Mesendoderm (in vitro differentiated cells): ENCODE measurements at regions not wholly inside any gene's neighbourhood (a gene's known extent, or its start where the extent isn't known, plus 50 kb on each side); places are given as distances from the start of the nearest gene placed in this dataset.

Source experiments
- DNase-seq: peaks from one replicate; pipeline ENCODE4 v3.0.0; 2013
- H2AK5ac ChIP-seq: 2 replicates; pipeline ENCODE4 v1.6.1; 2013; ENCODE audit warnings: low read length, inconsistent platforms
- H2BK120ac ChIP-seq: 2 replicates; pipeline ENCODE4 v1.6.1; 2013; ENCODE audit warnings: low read depth, mild to moderate bottlenecking, low read length, moderate library complexity, mixed read lengths
- H2BK15ac ChIP-seq: replicated peaks from 2 replicates; pipeline ENCODE4 v1.6.1; 2013; ENCODE audit warnings: low read depth, mild to moderate bottlenecking, moderate library complexity
- H2BK5ac ChIP-seq: 2 replicates; pipeline ENCODE4 v1.6.1; 2013; ENCODE audit warnings: low read length, inconsistent platforms
- H3K18ac ChIP-seq: 2 replicates; pipeline ENCODE4 v1.6.1; 2013; ENCODE audit warnings: mild to moderate bottlenecking, low read length, mixed read lengths
- H3K23ac ChIP-seq: one replicate; pipeline ENCODE4 v1.6.1; 2013; ENCODE audit warnings: low read length
- H3K27ac ChIP-seq: 2 replicates; pipeline ENCODE4 v1.5.1; 2013; ENCODE audit warnings: low read depth, mild to moderate bottlenecking, inconsistent platforms, low read length, moderate library complexity
- H3K27me3 ChIP-seq: 2 replicates; pipeline ENCODE4 v1.6.1; 2013; ENCODE audit warnings: low read length, control low read depth, mild to moderate bottlenecking, inconsistent platforms; ENCODE audit not compliant: insufficient read depth, poor library complexity
- H3K36me3 ChIP-seq: 2 replicates; pipeline ENCODE4 v1.6.1; 2013; ENCODE audit warnings: low read length, inconsistent platforms; ENCODE audit not compliant: control insufficient read depth, insufficient read depth
- H3K4ac ChIP-seq: one replicate; pipeline ENCODE4 v1.6.1; 2013; ENCODE audit warnings: low read depth, mild to moderate bottlenecking, low read length, moderate library complexity
- H3K4me1 ChIP-seq: 2 replicates; pipeline ENCODE4 v1.6.1; 2013; ENCODE audit warnings: low read depth, low read length, inconsistent platforms; ENCODE audit not compliant: control insufficient read depth
- H3K4me2 ChIP-seq: 2 replicates; pipeline ENCODE4 v1.6.1; 2013; ENCODE audit warnings: low read length
- H3K4me3 ChIP-seq: 2 replicates; pipeline ENCODE4 v1.5.1; 2013; ENCODE audit warnings: mild to moderate bottlenecking, low read length
- H3K56ac ChIP-seq: one replicate; pipeline ENCODE4 v1.6.1; 2013; ENCODE audit warnings: low read length
- H3K79me1 ChIP-seq: 2 replicates; pipeline ENCODE4 v1.6.1; 2013; ENCODE audit warnings: low read length, inconsistent platforms
- H3K79me2 ChIP-seq: 2 replicates; pipeline ENCODE4 v1.6.1; 2013; ENCODE audit warnings: mild to moderate bottlenecking, low read length; ENCODE audit not compliant: control insufficient read depth, insufficient read depth
- H3K9ac ChIP-seq: 2 replicates; pipeline ENCODE4 v1.6.1; 2013; ENCODE audit warnings: low read length, inconsistent platforms
- H4K5ac ChIP-seq: one replicate; pipeline ENCODE4 v1.6.1; 2013; ENCODE audit warnings: low read length
- H4K8ac ChIP-seq: one replicate; pipeline ENCODE4 v1.6.1; 2013; ENCODE audit warnings: low read depth, mild to moderate bottlenecking, control low read depth, low read length, moderate library complexity
- WGBS: extraction: QIAGEN DNeasy Blood & Tissue Kit; methylation state at CpG from one replicate; pipeline ENCODE4 v1.1.7; 2013; ENCODE audit warnings: low lambda C conversion rate, missing lambda C conversion rate; ENCODE audit not compliant: insufficient coverage; ENCODE audit errors: extremely low coverage; 5-methylcytosine and 5-hydroxymethylcytosine counted together

GRCh38 chr14:71183876-71184689 is 276.8 kb downstream of the PCNX1 start:
- Histone ChIP-seq H3K4me1 (peaks cover 5% of the 10 kb centered on the region), H2BK120ac (no peak overlapping the region), H2BK15ac (no peak overlapping the region), H2BK5ac (no peak overlapping the region), H3K18ac (no peak overlapping the region), H3K4ac (no peak overlapping the region), H3K27me3 (no peaks in the 10 kb centered on the region), H3K9ac (no peak overlapping the region), H3K36me3 (no peaks in the 10 kb centered on the region), H2AK5ac (no peak overlapping the region), H3K79me2 (no peaks in the 10 kb centered on the region), H3K4me3 (no peak overlapping the region), H3K79me1 (no peaks in the 10 kb centered on the region), H3K4me2 (no peak overlapping the region), H3K56ac (no peak overlapping the region), H4K5ac (no peak overlapping the region), H3K23ac (no peak overlapping the region), H4K8ac (no peak overlapping the region), H3K27ac (no peak overlapping the region)
- no CpG with 5 or more reads among the region's 7 CpGs for WGBS
- DNase-seq = no peak

GRCh38 chr14:71185637-71186036 is 278.4 kb downstream of the PCNX1 start:
- Histone ChIP-seq H3K4ac (no peak overlapping the region), H3K36me3 (no peaks in the 10 kb centered on the region)

DNA sequence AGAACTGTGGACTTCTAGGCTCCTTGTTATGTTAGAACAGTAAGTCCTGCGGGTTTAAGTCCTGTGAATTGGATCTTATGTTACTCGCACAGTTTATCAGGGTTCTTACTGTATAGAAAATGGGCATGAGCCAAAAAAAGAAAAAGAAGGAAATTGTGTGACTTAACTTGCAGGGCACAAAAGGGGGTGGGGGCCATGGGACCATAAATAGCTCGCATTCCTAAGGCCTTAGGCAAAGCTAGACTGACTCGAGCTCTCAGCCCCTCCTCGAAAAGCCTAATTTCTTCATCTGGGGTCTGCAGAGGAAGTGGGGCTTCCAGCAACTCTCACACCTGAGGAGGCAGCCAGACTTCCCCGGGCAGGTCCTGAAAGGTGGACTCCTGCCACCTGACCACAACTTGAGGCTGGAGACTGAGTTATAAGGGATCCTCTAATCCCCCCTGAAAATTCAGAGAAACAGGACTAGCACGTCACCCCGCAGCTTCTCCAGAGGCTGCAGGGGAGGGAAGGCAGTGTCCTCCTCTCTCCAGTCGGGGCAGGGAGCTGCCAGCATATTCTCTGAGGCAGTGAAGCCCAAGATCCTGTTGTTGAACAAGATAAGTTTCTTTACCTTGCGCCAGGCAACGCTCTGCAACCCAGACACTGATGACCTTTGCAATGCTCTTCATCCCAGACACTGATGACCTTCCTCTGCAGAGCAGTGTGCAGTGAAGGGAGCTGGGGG is 280.5 kb downstream of the PCNX1 start:
- peak; percentile 93 for DNase-seq
- H3K9ac ChIP-seq = peak overlapping the region; percentile 12
- peak overlapping the region; percentile 5 for H3K27ac ChIP-seq
- H2AK5ac ChIP-seq = peak overlapping the region; percentile 31
- no peak overlapping the region for H2BK15ac ChIP-seq
- H4K5ac ChIP-seq = no peak overlapping the region
- no peak overlapping the region for H3K4ac ChIP-seq
- H3K4me2 ChIP-seq = no peak overlapping the region
- no CpG with 5 or more reads among the region's 11 CpGs for WGBS
- no peak overlapping the region for H4K8ac ChIP-seq
- H3K56ac ChIP-seq = peak overlapping the region; percentile 67
- no peaks in the 10 kb centered on the region for H3K79me1 ChIP-seq
- H3K23ac ChIP-seq = no peak overlapping the region
- H3K4me3 ChIP-seq = no peak overlapping the region
- H2BK120ac ChIP-seq = no peak overlapping the region
- H2BK5ac ChIP-seq = peak overlapping the region; percentile 9
- H3K36me3 ChIP-seq = no peaks in the 10 kb centered on the region
- peaks cover 5% of the 10 kb centered on the region for H3K4me1 ChIP-seq
- peak overlapping the region; percentile 33 for H3K18ac ChIP-seq
- H3K27me3 ChIP-seq = no peaks in the 10 kb centered on the region
- no peaks in the 10 kb centered on the region for H3K79me2 ChIP-seq

More at GRCh38 chr14:71185637-71186036, 278.4 kb downstream of the PCNX1 start:
- no peak for DNase-seq
- Histone ChIP-seq H4K5ac (no peak overlapping the region), H3K18ac (no peak overlapping the region), H3K27ac (no peak overlapping the region), H3K27me3 (no peaks in the 10 kb centered on the region), H2BK5ac (no peak overlapping the region), H2BK120ac (no peak overlapping the region), H3K23ac (no peak overlapping the region), H2BK15ac (no peak overlapping the region), H3K4me3 (no peak overlapping the region), H3K4me2 (no peak overlapping the region), H3K56ac (no peak overlapping the region), H3K79me1 (no peaks in the 10 kb centered on the region), H3K4me1 (peaks cover 5% of the 10 kb centered on the region), H4K8ac (no peak overlapping the region), H3K9ac (no peak overlapping the region), H2AK5ac (no peak overlapping the region), H3K79me2 (no peaks in the 10 kb centered on the region)
- no CpG with 5 or more reads among the region's 2 CpGs for WGBS

- no peak for DNase-seq
- peaks cover 10% of the 10 kb centered on the region for H3K4me1 ChIP-seq
- no peak overlapping the region for H4K5ac ChIP-seq
- no peaks in the 10 kb centered on the region for H3K36me3 ChIP-seq
- no peak overlapping the region for H2BK5ac ChIP-seq
- no peak overlapping the region for H3K4me2 ChIP-seq
- no peak overlapping the region for H2AK5ac ChIP-seq
- WGBS = no CpG with 5 or more reads among the region's 5 CpGs
- no peak overlapping the region for H3K4me3 ChIP-seq
- H3K4ac ChIP-seq = no peak overlapping the region
- H3K18ac ChIP-seq = no peak overlapping the region
- H2BK120ac ChIP-seq = no peak overlapping the region
- no peak overlapping the region for H3K9ac ChIP-seq
- no peaks in the 10 kb centered on the region for H3K27me3 ChIP-seq
- H3K79me1 ChIP-seq = no peaks in the 10 kb centered on the region
- no peak overlapping the region for H2BK15ac ChIP-seq
- H4K8ac ChIP-seq = no peak overlapping the region
- no peak overlapping the region for H3K27ac ChIP-seq
- no peak overlapping the region for H3K23ac ChIP-seq
- H3K56ac ChIP-seq = no peak overlapping the region
- H3K79me2 ChIP-seq = no peaks in the 10 kb centered on the region
These were observed 283.6 kb downstream of the PCNX1 start for GRCh38 chr14:71190770-71191374.

DNA sequence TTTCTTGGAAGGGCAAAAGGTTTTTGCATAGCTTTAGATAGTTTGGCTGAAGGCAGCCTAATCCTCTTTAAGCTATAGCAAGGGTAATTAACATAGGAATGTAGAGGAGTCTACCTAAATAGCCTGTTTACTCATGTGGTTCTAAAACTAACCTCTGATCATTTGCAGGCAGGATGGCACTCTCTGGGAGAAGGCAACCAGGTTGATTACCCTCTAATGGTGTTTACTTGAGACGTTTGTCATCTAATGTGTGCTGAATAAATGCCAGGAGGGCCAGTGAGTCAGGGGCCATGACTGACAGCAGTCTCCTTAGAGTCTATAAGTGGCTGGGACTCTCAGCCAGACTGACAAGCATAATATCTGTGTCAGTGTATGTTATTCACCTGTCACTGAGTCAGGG is 286.4 kb downstream of the PCNX1 start:
- Histone ChIP-seq H3K56ac (no peak overlapping the region), H3K4me2 (no peak overlapping the region), H2AK5ac (no peak overlapping the region), H3K79me2 (no peaks in the 10 kb centered on the region), H2BK15ac (no peak overlapping the region), H3K36me3 (no peaks in the 10 kb centered on the region), H3K79me1 (no peaks in the 10 kb centered on the region), H3K18ac (no peak overlapping the region), H3K23ac (no peak overlapping the region), H4K8ac (no peak overlapping the region), H3K4me1 (peaks cover 7% of the 10 kb centered on the region), H2BK120ac (no peak overlapping the region), H4K5ac (no peak overlapping the region), H3K27me3 (no peaks in the 10 kb centered on the region), H3K9ac (no peak overlapping the region), H3K4ac (no peak overlapping the region), H3K27ac (no peak overlapping the region), H2BK5ac (no peak overlapping the region), H3K4me3 (no peak overlapping the region)
- DNase-seq = peak; percentile 60
- WGBS = no CpG with 5 or more reads among the region's 1 CpG
